Activated B cell treated with CpG ODN at 0.5 μM for 24 hours (primary cell): ENCODE measurements at regions not wholly inside any gene's neighbourhood (a gene's known extent, or its start where the extent isn't known, plus 50 kb on each side); places are given as distances from the start of the nearest gene placed in this dataset.

Experiments used
- ATAC-seq: fragments of 200-7000 bp; cut with Tn5 transposase; one replicate; pipeline ENCODE4 v1.10.0; 2021; ENCODE audit warnings: low read depth, mild to moderate bottlenecking, moderate library complexity
- CTCF ChIA-PET: fragments of 350-600 bp; sonication (Branson Sonifier 250); formaldehyde crosslinking; loops from one replicate; lab custom pipeline; 2021; ENCODE audit warnings: antibody characterized with exemption; lab: Charles Lee
- POLR2A ChIA-PET: fragments of 350-600 bp; sonication (Branson Sonifier 250); formaldehyde crosslinking; loops from one replicate; lab custom pipeline; 2021; ENCODE audit warnings: antibody characterized with exemption; lab: Charles Lee
- DNase-seq: peaks from one replicate; pipeline ENCODE4 v3.0.0; 2022
- H3K27ac Mint-ChIP-seq: one replicate; pipeline ENCODE4 v1.8.0; 2020; ENCODE audit warnings: mixed read lengths
- H3K27me3 Mint-ChIP-seq: one replicate; pipeline ENCODE4 v1.8.0; 2021; ENCODE audit warnings: mixed read lengths
- H3K36me3 Mint-ChIP-seq: one replicate; pipeline ENCODE4 v1.8.0; 2021; ENCODE audit warnings: low read depth, mixed read lengths
- H3K4me1 Mint-ChIP-seq: one replicate; pipeline ENCODE4 v1.8.0; 2021; ENCODE audit warnings: mixed read lengths
- H3K4me3 Mint-ChIP-seq: one replicate; pipeline ENCODE4 v1.8.0; 2020; ENCODE audit warnings: mild to moderate bottlenecking, mixed read lengths
- H3K9me3 Mint-ChIP-seq: one replicate; pipeline ENCODE4 v1.8.0; 2020; ENCODE audit warnings: mixed read lengths
- CTCF ChIP-seq: fragments of 200-600 bp; IDR thresholded peaks from one replicate; pipeline ENCODE4 v1.8.0; 2022; ENCODE audit warnings: antibody characterized with exemption, mild to moderate bottlenecking
- intact Hi-C: fragments of 100-400 bp; cut with micrococcal nuclease; formaldehyde crosslinking; loops from one replicate; pipeline ENCODE4 v1.15.1; 2024

- CTCF ChIA-PET: no interaction called here
Measured at GRCh38 chr5:133723651-133724366, 111.5 kb upstream of the FSTL4 start.

GRCh38 chr5:133723126-133723525 lies 110.8 kb upstream of the FSTL4 start:
- no peak overlapping the region for H3K27ac Mint-ChIP-seq
- no peak for DNase-seq
- POLR2A ChIA-PET: no interaction called here

More at GRCh38 chr5:133723651-133724366, 111.5 kb upstream of the FSTL4 start:
- peaks cover 15% of the 10 kb centered on the region for H3K27me3 Mint-ChIP-seq
- no peak overlapping the region for H3K4me3 Mint-ChIP-seq
- intact Hi-C loops: no loop called here
- H3K36me3 Mint-ChIP-seq: peaks cover 7% of the 10 kb centered on the region
- no peak overlapping the region for H3K27ac Mint-ChIP-seq
- H3K9me3 Mint-ChIP-seq: peaks cover 25% of the 10 kb centered on the region
- ATAC-seq (no peak), DNase-seq (no peak)
- POLR2A ChIA-PET: no interaction called here
- H3K4me1 Mint-ChIP-seq: no peaks in the 10 kb centered on the region
- TF ChIP-seq CTCF: no peak

GRCh38 chr5:133721365-133721764 lies 109.0 kb upstream of the FSTL4 start:
- ChIA-PET CTCF (no interaction called here), POLR2A (no interaction called here)
- H3K4me1 Mint-ChIP-seq: no peaks in the 10 kb centered on the region
- TF ChIP-seq CTCF: no peak
- no peak overlapping the region for H3K4me3 Mint-ChIP-seq
- ATAC-seq (no peak), DNase-seq (no peak)
- intact Hi-C loops: no loop called here
- H3K9me3 Mint-ChIP-seq: peaks cover 25% of the 10 kb centered on the region
- H3K27me3 Mint-ChIP-seq: peaks cover 19% of the 10 kb centered on the region
- H3K36me3 Mint-ChIP-seq: peaks cover 7% of the 10 kb centered on the region
- no peak overlapping the region for H3K27ac Mint-ChIP-seq

More at GRCh38 chr5:133723126-133723525, 110.8 kb upstream of the FSTL4 start:
- CTCF ChIA-PET: no interaction called here
- intact Hi-C loops: no loop called here
- ATAC-seq: no peak
- H3K36me3 Mint-ChIP-seq: peaks cover 7% of the 10 kb centered on the region
- peaks cover 15% of the 10 kb centered on the region for H3K27me3 Mint-ChIP-seq
- no peak overlapping the region for H3K4me3 Mint-ChIP-seq
- peaks cover 25% of the 10 kb centered on the region for H3K9me3 Mint-ChIP-seq
- no peaks in the 10 kb centered on the region for H3K4me1 Mint-ChIP-seq
- no peak for TF ChIP-seq CTCF

- CTCF ChIA-PET: no interaction called here
- Mint-ChIP-seq H3K4me3 (no peak overlapping the region), H3K27ac (no peak overlapping the region)
Measured at GRCh38 chr5:133718457-133718856, 106.1 kb upstream of the FSTL4 start.

More at GRCh38 chr5:133718457-133718856, 106.1 kb upstream of the FSTL4 start:
- H3K4me1 Mint-ChIP-seq: no peaks in the 10 kb centered on the region
- H3K36me3 Mint-ChIP-seq: peaks cover 7% of the 10 kb centered on the region
- intact Hi-C loops: no loop called here
- peaks cover 25% of the 10 kb centered on the region for H3K9me3 Mint-ChIP-seq
- no peak for ATAC-seq
- no peak for DNase-seq
- peaks cover 11% of the 10 kb centered on the region for H3K27me3 Mint-ChIP-seq
- POLR2A ChIA-PET: no interaction called here
- TF ChIP-seq CTCF: no peak
